NCI-H2196 (cell line): ENCODE measurements at regions not wholly inside any gene's neighbourhood (a gene's known extent, or its start where the extent isn't known, plus 50 kb on each side); places are given as distances from the start of the nearest gene placed in this dataset.
"Not testable (repeated sequence)": the region's sequence is repeated elsewhere in the genome, so short reads cannot be mapped to it uniquely, and the experiment has no call there.

Experiments
- DNase-seq: peaks from one replicate; lab custom pipeline; 2025; ENCODE audit not compliant: unreplicated experiment; lab: John Stamatoyannopoulos, UW

DNA sequence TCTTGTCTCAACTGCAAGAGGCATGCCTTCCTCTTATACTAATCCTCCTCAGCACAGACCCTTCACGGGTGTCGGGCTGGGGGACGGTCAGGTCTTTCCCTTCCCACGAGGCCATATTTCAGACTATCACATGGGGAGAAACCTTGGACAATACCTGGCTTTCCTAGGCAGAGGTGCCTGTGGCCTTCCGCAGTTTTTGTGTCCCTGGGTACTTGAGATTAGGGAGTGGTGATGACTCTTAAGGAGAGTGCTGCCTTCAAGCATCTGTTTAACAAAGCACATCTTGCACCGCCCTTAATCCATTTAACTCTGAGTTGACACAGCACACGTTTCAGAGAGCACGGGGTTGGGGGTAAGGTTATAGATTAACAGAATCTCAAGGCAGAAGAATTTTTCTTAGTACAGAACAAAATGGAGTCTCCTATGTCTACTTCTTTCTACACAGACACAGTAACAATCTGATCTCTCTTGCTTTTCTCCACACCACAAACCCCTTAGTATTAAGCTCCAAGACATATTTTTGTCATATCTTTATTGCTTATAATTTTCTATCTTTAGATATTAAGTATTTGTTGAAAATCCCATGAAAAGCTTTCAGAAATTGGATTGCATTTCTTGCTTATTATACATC, 72.8 kb upstream of the LPCAT1 start:
- DNase-seq = not testable (repeated sequence)

DNA sequence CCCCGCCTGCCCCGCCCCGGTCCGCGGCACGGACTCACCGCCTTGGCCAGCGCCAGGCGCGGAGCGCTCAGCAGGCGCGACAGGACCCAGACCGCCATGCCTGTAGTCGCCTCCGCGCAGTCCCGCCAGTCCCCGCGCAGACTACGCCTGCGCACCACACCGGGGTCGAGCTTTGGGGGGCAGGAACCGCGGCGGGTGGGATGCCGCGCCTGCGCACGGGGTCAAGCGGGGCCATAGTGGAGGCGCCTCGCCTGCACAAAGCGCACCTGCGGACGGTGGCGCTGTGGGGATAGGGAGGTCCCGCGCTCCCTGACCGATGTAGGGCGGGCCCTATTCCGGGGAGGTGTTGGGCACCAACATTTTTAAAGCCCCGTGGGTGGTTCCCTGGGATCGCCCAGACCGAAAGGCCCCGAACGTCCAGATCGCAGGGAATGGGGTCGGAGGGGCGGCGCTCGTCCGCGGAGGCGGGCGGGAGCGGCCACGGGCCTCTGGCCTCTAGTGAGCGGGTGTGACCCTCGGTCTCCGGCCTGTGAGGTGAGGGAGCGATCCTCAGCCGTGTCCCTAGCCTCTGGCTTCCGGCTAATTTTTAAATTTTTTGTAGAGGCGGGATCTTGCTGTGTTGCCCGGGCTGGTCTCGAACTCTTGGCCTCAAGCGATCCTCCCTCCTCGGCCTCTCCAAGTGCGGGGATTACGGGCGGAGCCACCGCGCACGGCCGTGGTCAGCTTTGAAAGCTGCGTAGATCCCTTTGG, 70.8 kb upstream of the LPCAT1 start:
- DNase-seq = no peak

DNA sequence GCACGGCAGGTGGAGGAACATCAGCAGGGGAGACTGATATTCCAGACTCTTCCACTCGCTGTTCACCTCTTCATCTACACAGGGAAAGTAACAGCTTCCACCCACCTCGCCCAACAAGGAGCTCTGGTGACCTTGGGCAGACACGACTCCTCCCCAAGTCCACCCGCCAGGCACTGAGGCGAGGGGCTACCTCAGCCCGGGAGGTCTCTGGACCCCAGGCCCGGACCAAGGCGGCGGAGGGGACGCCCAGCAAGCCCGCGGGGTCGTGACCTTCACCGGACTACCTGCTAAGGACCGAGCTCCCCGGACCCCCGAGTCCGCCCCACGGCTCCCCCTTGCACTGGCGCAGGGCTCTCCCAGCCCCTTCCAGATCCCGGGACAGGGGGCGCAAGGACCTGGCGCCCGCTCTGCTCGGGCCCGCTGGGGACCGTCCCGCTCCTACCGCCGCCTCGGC, 70.2 kb upstream of the LPCAT1 start:
- no peak for DNase-seq

- not testable (repeated sequence) for DNase-seq
These were observed 64.4 kb upstream of the LPCAT1 start for GRCh38 chr5:1588071-1588694.

- not testable (repeated sequence) for DNase-seq
These were observed 59.5 kb upstream of the LPCAT1 start for GRCh38 chr5:1583081-1583875.

DNA sequence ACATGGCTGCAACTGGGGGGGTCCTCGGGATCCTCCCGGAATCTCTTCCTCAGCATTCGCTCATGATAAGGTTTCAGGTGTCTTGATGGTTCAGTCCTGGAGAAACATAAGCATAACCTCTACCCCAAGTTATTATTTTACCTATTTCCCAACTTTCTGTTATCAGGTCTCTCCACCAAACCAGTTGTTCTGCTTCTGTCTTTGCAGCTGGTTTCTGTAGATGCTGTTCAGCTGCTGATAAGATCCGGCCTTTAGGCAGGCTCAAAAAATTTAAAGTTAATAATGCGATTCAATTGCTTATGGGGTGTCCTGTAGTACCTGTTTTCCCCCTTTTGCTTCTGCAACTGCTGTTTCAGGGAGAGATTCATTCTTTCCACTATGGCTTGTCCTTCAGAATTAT, 55.6 kb upstream of the LPCAT1 start:
- not testable (repeated sequence) for DNase-seq

- DNase-seq = not testable (repeated sequence)
These were observed 53.1 kb upstream of the LPCAT1 start for GRCh38 chr5:1576851-1577250.

- not testable (repeated sequence) for DNase-seq
These were observed 52.4 kb upstream of the LPCAT1 start for GRCh38 chr5:1575991-1576714.

- DNase-seq = not testable (repeated sequence)
These were observed 51.7 kb upstream of the LPCAT1 start for GRCh38 chr5:1575491-1575890.

- not testable (repeated sequence) for DNase-seq
These were observed 50.2 kb upstream of the LPCAT1 start for GRCh38 chr5:1574023-1574318.

- DNase-seq = not testable (repeated sequence)
These were observed 49.7 kb upstream of the LPCAT1 start for GRCh38 chr5:1573217-1574022.
